ENCODE measurements at regions not wholly inside any gene's neighbourhood (a gene's known extent, or its start where the extent isn't known, plus 50 kb on each side); places are given as distances from the start of the nearest gene placed in this dataset.
"Not testable (repeated sequence)": the region's sequence is repeated elsewhere in the genome, so short reads cannot be mapped to it uniquely, and the experiment has no call there.

GRCh38 chr5:168073991-168074800 lies 217.2 kb upstream of the WWC1 start:
- peak in 1 of 3 donors; percentile 47 for DNase-seq

GRCh38 chr5:168075387-168075786 lies 216.1 kb upstream of the WWC1 start:
- DNase-seq = no peak

- peak in 1 of 3 donors; percentile 20 for DNase-seq
Observed at GRCh38 chr5:168076561-168076991, 214.9 kb upstream of the WWC1 start.

GRCh38 chr5:168085261-168086031 lies 206.0 kb upstream of the WWC1 start:
- DNase-seq = peak in 1 of 3 donors; percentile 36

GRCh38 chr5:168086104-168086610 lies 205.3 kb upstream of the WWC1 start:
- peak in 1 of 3 donors; percentile 39 for DNase-seq

GRCh38 chr5:168086746-168087145 lies 204.7 kb upstream of the WWC1 start:
- no peak for DNase-seq

- DNase-seq = no peak
Observed at GRCh38 chr5:168088410-168089173, 202.9 kb upstream of the WWC1 start.

GRCh38 chr5:168089201-168089887 lies 202.1 kb upstream of the WWC1 start:
- DNase-seq = no peak

GRCh38 chr5:168092209-168093185 lies 198.9 kb upstream of the WWC1 start:
- no peak for DNase-seq

- DNase-seq = no peak
Observed at GRCh38 chr5:168093200-168093910, 198.1 kb upstream of the WWC1 start.

GRCh38 chr5:168096525-168096924 lies 194.9 kb upstream of the WWC1 start:
- no peak for DNase-seq

GRCh38 chr5:168097876-168098653 lies 193.4 kb upstream of the WWC1 start:
- DNase-seq = no peak

GRCh38 chr5:168101352-168101751 lies 190.1 kb upstream of the WWC1 start:
- no peak for DNase-seq

GRCh38 chr5:168103018-168103417 lies 188.4 kb upstream of the WWC1 start:
- not testable (repeated sequence) for DNase-seq

- DNase-seq = no peak
Observed at GRCh38 chr5:168104350-168104749, 187.1 kb upstream of the WWC1 start.

GRCh38 chr5:168104811-168105481 lies 186.5 kb upstream of the WWC1 start:
- no peak for DNase-seq

- DNase-seq = peak in 1 of 3 donors; percentile 74
Observed at GRCh38 chr5:168106008-168106761, 185.3 kb upstream of the WWC1 start.

Data from muscle of back (tissue), 3 donors.